ENCODE measurements at regions not wholly inside any gene's neighbourhood (a gene's known extent, or its start where the extent isn't known, plus 50 kb on each side); places are given as distances from the start of the nearest gene placed in this dataset.

DNA sequence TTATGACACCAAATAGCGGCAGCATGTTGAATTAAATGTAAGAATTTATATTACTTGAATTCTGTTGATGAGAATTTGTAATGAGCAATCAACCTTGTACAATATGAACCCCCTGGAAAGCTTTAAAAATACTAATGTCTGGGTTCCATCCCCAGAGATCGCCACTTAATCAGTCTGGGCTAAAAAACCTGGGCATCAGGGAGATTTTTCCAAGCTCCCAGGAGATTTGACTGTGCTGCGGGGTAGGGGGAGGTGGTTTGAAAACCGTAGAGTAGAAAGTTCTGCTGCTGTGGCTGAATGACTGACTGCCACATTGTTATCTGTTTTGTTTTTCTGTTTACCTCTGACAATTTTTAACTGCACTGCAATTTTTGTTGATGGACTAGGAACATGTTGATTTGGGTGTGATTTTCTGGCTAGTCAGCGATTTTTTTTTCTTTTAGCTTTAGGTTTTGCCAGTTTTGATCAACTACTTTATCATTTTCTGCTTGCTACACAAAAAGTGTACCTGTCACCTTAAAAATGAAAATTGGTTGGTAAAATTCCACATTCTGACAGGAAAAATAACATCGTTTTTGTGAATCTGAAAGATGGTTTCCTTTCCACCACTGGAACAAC lies 79.3 kb downstream of the PCTP start:
- DNase-seq: no peak

DNA sequence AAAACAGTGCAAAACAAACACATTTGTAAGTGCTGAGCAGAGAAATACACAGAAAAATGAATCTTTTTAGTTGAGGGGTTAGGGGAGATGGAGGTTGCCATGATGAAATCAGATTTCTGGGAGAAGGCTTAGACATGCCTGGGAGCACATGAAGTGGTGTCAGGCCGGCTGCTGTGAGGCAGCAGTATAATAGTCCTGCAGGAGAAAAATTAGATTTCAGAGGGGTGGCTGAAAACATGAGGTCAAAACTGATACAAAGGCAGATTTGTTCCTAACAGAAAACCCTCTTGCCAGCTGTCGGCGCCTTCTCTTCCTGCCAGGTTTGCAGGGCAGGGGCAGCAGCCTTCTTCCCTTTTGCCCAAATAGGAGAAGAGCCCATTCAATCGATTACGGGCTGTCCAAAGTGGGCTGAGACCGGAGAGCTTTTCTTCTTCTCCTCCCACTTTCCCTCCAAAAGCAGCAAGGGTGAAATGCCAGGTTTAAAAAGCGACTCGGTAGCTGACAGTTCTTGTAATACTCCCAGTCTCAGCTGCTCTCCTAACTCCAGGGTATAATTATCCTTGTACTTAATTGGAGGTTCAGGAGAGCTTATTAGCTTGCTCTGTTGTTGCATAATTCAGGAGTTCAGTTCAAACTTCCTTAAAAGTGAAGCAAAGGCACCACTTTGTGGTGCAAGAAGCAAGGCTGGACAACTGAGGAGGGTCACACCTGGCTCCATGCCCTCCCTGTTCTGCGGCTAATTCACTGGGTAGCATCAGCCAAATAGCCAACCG lies 80.0 kb downstream of the PCTP start:
- no peak for DNase-seq

DNA sequence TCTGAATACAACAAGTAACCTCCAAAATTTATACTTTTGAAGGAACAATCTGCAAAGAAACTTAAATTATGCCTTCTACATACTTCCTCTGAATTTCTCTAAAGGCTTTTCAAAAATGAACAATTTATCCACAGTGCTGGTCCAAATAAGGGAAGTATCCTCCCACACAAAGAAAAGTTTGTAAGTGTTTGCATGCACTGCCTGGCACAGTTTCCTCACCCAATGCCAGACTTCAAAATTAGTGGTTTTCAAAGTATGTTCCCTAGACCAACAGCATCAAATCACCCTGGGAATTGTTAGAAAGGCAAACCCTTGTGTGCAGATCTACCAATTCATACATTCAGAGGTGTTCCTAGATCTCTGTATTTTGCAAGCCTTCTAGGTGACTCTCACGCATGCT lies 82.5 kb downstream of the PCTP start:
- no peak for DNase-seq

DNA sequence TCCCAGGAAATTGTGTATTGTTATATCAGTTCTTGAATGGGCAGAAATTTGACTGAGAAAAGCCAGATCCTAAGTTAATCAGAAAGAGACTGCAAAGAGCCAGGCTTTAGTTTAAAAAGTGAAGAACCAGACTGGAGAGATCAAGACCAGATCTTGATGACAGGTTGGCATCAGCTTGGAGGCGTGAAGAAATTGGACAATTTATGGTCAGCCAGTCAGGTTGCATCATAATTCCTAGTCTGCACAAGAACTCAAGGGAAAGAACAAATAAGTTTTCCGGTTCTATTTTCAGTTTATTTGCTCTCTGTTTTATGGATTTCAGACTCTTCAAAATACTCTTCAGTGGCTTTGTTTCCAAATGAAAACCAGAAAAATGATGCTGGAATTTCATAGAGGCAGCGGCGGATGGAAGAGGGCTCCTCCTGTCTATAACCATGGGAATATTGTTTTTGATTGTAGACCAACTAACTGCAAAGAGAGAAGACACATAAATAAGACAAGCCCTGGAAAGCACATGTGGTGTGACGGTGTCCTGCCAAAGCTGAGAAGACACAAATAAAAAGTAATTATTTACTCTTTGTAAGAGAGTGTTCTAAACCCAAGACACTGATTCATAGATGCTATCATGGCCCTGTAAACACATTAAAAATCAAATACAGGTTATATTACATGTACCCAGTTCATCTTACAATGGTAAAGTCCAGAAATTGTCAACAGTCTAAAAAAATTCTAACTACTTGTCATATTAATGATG lies 91.7 kb downstream of the PCTP start:
- no peak for DNase-seq

DNA sequence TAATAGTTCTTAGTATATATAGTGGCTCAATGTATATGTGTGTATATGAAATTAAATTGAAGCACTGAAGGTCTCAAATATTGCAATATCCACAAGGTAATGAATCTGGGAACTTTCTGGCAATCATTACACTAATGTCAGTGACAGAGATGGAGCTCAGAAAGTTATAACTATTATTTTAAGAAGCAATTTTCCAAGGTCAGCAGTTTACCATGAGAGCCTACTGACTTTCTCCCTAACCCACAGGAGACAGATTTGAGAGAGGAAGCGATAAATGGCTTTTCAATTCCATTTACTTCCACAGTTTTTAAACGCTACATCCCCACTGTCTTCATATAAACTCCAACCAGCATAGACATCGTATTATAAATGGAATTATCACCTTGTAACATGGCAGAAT lies 92.9 kb downstream of the PCTP start:
- no peak for DNase-seq

DNA sequence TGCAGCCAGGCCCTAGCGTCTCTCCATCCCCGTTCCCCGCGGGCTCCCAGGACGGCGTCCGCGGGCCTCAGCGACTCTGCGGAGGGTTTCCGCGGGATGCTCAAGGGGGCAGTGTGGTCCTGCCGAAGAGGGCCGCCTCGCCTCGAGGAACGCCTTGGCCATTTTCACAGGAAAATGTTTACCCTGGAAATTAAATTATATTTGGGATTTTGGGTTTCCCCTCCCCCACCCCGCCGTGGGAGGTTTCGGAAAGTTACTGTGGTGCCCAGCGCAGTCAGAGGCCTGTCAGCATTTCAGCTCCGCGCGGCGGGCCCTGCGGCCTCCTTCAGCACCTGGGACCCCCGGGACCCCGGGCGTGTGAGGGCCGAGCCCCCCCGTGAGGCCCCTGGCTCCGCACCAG lies 94.5 kb downstream of the PCTP start:
- DNase-seq: peak; percentile 39

DNA sequence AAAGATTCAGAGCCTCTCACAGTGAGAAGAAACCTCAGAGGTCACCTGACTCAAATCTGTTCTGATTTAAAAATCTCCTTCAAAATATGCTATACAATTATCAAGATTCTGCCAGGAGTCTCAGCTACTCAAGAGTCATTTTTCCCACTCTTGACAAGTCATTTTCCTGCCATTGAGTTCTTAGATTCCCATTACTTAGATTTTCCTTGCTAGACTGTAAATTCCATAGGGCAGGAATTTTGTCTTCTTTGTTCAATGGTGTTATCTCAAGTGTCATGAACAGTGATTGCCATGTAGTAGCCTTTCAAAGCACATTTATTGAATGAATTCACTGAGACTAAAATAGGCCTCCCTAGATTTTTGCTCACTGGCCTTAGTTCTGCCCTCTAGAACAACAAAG lies 95.9 kb downstream of the PCTP start:
- DNase-seq: no peak

DNA sequence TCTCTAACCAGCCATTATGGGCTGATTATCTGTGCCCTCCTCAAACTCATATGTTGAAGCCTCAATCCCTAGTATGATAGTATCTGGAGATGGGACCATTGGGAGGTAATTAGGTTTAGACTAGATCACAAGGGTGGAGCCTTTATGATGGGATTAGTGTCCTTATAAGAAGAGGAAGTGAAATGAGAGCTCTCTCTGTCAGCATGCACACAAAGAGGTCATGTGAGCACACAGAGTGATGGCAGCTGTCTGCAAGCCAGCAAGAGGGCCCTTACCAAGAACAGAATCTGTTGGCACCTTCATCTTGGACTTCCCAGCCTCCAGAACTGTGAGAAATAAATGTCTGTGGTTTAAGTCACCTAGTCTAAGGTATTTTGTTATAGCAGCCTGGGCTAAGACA lies 101.9 kb downstream of the PCTP start:
- DNase-seq: no peak

DNA sequence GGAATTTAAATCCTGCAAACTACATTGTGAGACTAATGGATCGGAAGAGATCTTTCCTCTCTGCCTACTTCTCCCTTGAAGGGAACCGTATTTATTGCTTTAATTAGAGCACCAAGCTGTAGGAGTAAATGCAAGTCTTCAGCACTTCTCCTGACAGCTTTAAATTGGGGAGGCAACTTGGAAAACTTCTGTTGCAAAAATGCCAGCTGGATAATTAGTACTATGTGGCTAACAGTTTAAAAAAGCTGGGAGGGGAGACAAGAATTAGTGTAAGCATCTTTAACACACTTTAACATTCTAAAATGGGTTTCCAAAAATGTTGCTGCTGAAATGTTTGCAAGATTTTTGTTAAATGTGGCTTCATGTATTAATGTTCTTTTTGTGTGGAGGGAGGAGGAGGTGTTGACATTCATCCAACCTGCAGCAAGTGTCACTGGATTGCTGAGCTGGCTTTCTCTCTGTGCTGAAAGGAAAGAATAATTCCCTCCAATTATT lies 108.5 kb downstream of the PCTP start:
- no peak for DNase-seq

DNA sequence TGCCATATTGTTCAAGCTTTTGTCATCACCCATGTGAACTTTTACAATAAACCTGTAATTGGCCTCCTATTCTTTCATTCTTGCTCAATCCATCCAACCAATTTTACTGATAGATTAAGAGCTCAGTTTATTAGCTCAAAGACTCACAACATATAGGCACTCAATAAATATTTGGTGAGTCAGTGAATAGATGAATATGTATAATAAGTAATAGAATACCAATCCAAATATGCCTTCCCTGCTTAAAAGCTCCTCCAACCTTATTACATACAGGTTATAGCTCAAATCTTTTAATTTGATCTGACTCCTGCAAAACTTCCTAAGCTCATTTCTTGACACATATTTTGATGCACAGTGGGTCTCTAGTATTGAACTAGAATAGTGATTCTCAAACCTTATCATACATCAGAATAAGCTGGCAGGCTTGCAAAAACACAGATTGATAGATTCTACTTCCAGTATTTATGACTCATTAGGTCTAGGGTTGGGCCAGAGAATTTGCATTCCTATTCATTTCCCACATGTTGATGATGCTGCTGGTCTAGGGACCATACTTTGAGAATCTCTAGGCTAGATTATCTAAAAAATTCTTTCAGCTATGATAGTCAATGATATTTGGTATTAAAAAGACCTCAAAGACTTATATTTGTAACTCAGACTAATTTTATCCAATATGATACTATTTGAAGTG lies 114.4 kb downstream of the PCTP start:
- no peak for DNase-seq

DNA sequence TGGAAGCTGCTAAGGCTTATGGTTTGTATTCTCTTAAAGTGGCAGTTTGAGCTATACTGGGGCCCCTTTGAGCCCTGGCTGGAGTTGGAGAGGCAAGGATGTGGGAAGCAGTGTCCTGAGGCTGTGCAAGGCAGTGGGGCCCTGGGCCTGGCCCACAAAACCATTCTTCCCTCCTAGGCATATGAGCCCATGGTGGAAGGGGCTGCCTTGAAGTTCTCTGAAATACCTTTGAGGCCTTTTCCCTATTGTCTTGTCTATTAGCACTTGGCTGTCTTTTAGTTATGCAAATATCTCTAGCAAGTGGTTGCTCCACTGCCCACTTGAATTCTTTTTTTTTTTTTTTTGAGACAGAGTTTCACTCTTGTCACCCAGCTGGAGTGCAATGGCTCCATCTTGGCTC lies 119.2 kb downstream of the PCTP start:
- DNase-seq: no peak

DNA sequence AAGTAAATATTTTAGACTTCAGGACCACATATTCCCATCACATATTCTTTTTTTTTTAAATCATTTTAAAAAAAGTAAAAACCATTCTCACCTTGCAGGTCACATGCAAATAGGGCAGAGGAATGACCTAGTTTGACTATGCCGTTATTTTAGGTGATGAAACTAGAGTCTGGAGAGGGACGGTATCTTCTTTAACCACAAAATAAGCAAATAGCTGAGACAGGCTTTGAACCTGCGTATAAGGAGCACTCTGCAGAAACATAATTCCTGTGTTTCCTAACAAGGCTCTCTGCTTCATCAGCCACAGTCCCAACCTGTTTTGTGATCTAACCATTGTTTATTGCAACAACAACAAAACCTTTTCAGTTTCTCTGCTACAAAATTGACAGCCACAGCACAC lies 121.5 kb downstream of the PCTP start:
- no peak for DNase-seq

DNA sequence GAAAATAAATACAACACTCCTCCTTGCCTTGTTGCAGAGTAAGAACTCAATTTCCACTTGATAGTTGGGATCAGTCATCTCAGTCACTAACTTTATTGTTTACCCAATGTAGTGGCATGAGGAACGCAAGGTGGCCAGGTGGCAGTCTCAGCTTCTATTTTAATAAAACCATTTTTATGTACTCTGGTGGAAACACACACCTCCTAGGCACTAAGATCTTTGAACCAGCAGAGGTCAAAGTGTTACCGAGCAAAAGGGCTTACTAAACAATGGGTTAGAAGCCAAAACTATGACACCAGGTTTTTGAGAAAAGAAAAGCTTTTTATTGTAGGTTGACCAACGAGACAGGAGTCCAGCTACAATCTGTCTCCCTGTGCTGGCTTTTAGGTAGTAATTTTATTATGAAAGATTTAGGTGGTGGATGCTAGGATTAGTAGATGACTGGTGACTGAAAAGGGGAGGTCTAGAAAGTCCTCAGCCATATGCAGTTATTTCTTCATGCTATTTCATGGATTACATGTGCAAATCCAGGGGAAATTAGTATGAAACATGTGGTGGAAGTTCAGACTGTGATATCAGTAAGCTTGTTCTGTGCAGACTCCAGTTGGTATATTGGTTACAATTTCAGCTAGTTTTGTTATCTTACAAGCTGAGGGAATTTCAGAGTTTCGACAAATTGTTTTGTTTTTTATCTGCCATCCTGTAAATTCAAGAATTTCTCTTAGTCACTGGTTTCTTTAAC lies 122.3 kb downstream of the PCTP start:
- DNase-seq: no peak

DNA sequence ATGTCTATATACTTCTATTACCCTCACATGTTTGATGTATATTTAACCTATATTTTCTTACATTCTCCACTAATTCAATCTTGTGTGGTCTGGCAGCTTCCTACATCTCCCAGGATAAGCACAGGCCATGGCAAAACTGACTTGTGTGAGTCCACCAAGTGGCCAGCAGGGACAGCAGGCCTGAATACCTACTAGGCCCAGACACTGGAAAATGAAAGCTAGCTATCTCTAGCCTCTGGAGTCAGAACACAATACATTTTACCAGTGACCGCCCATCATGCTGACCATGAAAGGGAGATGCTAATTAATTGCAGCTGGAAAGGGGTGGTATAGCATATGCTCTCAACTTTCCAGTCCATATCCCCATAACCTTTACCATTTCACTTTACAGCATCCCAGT lies 132.3 kb downstream of the PCTP start:
- DNase-seq: no peak

DNA sequence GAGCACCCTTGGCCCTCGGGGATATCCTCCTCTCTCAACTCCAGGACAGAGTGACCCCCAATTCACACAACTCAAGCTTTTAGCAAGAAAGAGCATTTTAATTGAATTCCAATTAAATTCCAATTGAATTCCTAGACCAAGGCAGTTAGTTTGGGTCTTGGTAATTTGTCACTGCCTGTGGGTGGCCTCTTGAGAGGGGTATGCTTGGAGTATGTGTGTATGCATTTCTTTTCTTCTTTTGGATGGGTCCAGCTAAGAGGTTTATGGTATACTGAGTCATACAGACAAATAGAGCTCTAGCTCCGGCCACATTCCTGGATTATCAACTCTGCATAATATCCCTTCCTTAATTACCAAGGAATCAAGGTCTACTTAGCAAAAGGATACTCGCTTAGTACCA lies 136.7 kb downstream of the PCTP start:
- no peak for DNase-seq

DNA sequence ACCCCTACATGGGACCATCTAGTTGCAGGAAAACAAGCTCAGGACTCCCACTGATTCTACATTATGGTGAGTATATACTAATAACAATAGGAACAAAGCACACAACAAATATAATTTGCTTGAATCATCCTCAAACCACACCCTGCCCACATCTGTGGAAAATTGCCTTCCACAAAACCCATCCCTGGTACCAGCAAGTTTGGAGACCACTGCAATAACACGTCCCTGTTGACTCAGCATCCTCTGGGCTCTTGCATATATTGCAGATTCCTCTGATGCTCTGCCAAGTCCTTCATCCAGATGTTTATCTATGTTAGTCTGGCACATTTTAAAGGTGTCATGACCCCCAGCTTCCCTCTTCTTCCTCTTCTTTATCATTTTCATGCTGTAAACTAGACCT lies 138.4 kb downstream of the PCTP start:
- no peak for DNase-seq

DNA sequence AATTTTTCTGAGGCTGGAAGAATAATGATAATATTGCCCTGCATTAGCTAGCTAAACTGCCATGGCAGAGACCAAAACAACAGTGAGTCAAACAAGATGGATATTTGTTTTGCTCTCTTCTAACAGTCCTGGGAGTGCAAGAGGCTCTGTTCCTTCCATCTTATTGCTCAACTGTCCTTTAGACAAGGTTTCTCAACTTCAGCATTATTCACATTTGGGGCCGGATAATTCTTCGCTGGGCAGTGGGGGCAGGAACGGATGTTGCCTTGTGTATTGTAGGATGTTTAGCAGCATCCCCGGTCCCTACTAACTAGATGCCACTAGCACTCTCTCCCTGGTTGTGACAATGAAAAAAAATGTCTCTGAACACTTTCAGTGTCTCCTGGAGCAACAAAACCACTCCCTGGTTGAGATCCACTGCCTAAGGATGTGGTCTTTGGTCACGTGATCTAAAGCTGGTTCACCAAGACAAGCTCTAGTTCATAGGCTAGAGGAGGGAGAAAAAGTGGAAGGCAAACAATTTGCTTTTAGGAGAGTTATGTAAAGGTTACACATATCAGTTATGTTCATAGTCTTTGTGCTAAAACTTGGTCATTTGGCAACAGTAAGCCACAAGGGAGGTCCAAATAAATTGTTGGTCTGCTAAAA lies 144.4 kb downstream of the PCTP start:
- no peak for DNase-seq

DNA sequence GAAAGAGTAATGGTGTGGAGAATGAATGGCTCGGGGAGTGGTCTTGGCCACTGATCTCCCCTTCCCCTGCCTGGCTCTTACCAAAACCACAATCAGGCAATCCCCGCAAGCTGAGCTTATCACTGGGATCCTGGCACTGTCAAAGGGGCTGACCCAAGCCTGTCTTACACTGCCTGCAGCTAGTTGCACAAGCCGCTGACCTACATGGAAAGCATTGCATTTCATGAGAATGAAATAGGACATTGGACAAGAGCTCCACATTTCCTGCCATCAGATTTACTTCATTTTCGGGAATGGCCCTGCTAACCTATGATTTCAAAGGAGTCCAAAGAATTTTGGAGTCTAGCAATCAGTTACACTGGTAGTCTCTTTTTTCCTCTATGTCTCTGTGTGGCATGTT lies 146.4 kb downstream of the PCTP start:
- no peak for DNase-seq

DNA sequence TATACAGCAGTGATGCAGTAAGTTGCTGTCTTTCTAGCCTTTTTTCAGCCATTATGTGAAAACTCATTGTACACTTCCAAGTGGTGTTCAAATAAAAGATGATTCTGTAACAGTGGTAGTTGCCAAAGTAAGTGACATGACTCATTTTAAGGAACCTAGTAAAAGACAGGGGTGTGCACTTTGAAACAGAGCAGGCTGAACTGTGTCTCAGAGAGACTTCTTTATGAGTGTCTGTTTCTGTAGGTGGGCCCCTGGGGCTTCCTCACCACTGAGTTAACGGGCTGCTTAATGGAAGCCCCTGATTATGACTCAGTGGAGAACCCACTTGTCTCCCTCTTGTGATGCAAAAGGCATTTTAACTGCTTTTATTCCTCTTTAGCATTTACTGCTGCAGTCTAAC lies 147.3 kb downstream of the PCTP start:
- DNase-seq: no peak

DNA sequence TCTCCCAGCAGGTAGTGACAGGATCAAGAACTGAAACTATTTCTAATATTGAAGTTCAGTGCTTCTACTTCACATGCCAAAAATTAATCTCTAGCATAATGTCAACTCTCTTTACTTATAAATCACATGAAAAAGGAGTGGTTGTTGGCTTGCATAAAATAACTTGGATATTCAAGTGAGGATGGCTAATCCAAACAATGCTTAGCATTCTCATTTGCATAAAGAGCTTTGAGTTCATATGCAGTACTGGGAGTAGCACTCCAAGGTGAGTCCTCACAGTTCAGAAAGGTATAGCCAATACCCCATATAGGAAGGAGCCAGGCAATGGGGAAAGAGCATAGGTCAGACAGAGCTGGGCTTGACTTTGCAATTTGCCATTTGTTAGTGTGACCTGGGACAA lies 149.3 kb downstream of the PCTP start:
- DNase-seq: no peak

DNA sequence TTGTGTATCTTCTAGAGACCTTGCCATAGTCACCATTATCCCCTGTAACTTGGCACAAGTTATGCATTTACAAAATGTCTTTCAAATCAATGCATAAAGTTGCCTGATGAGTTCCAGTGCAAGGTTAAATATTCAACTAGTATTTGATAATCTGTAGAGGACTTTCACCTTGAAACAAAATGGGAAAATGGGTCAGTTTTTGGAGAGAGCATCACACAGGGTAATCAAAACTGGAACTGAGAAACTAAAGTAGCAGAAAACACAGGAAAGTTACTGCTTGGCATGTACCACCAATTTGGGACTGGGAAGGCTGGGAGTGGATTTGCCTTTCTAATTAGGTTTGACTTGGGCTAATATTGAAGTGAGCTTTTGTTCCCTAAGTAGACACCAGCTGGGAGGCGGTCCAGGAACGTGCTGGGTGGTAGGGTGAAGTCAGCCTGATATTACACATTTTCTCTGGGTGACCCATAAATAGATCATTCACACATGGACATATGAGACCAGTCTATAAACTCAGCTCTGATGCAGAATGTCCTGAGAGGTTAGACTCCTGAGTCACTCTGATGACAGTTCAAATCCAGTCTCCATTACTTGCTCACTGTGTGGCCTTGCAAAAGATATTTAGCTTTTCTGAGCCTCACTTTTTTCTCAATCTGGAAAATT lies 152.3 kb downstream of the PCTP start:
- no peak for DNase-seq

DNA sequence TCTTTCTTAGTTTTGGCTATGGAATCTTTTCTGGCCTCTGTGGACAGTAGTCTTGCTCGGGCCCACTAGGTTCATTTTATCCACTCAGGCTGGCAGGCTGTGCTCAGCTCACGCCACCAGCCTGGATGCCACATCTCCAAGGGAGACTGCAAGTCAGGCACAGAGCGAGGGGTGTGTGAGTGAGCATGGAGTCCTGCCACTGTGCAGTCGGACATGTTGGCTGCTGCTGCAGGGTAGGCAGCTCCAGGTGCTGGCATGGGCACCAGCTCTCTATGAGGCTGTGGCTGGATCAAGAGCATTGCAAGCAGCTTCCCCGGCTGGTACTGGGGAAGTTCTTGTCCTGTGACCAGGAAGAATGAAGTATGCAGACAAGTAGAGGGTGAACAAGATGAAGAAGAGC lies 158.9 kb downstream of the PCTP start:
- DNase-seq: no peak
